ENCODE measurements at regions not wholly inside any gene's neighbourhood (a gene's known extent, or its start where the extent isn't known, plus 50 kb on each side); places are given as distances from the start of the nearest gene placed in this dataset.
A peak's percentile ranks its signal among the peaks of the same experiment; 100 is the strongest.
"Not testable (repeated sequence)": the region's sequence is repeated elsewhere in the genome, so short reads cannot be mapped to it uniquely, and the experiment has no call there.

GRCh38 chr6:15922510-15923250, 206.2 kb upstream of the MYLIP start:
- DNase-seq: peak; percentile 90

GRCh38 chr6:15921243-15921642, 207.6 kb upstream of the MYLIP start:
- DNase-seq: no peak

- no peak for DNase-seq
Measured at GRCh38 chr6:15916581-15916980, 212.3 kb upstream of the MYLIP start.

GRCh38 chr6:15915508-15916178, 213.2 kb upstream of the MYLIP start:
- no peak for DNase-seq

- no peak for DNase-seq
Measured at GRCh38 chr6:15914553-15914952, 214.3 kb upstream of the MYLIP start.

- DNase-seq: no peak
Measured at GRCh38 chr6:15913573-15913972, 215.3 kb upstream of the MYLIP start.

GRCh38 chr6:15912505-15913400, 216.1 kb upstream of the MYLIP start:
- peak; percentile 67 for DNase-seq

- DNase-seq: peak; percentile 43
Measured at GRCh38 chr6:15911753-15912504, 217.0 kb upstream of the MYLIP start.

- no peak for DNase-seq
Measured at GRCh38 chr6:15909290-15910070, 219.4 kb upstream of the MYLIP start.

- DNase-seq: no peak
Measured at GRCh38 chr6:15908871-15909270, 220.0 kb upstream of the MYLIP start.

- DNase-seq: no peak
Measured at GRCh38 chr6:15907914-15908518, 220.9 kb upstream of the MYLIP start.

- not testable (repeated sequence) for DNase-seq
Measured at GRCh38 chr6:15907220-15907913, 221.5 kb upstream of the MYLIP start.

- DNase-seq: no peak
Measured at GRCh38 chr6:15906420-15907016, 222.4 kb upstream of the MYLIP start.

GRCh38 chr6:15905488-15906419, 223.1 kb upstream of the MYLIP start:
- no peak for DNase-seq

GRCh38 chr6:15904651-15905376, 224.1 kb upstream of the MYLIP start:
- DNase-seq: no peak

- no peak for DNase-seq
Measured at GRCh38 chr6:15901141-15902115, 227.5 kb upstream of the MYLIP start.

- DNase-seq: no peak
Measured at GRCh38 chr6:15898693-15899092, 230.2 kb upstream of the MYLIP start.

Data from fibroblast of skin of right biceps (primary cell).